KMS-11 (cell line): ENCODE measurements at regions not wholly inside any gene's neighbourhood (a gene's known extent, or its start where the extent isn't known, plus 50 kb on each side); places are given as distances from the start of the nearest gene placed in this dataset.

Experiments used
- H2AFZ ChIP-seq: fragments of 200-600 bp; sonication (generic); 2 replicates; pipeline ENCODE4 v1.6.1; 2016; ENCODE audit warnings: antibody characterized with exemption, mixed run types, low read depth
- H3K27ac ChIP-seq: fragments of 200-600 bp; sonication (generic); 2 replicates; pipeline ENCODE4 v1.6.1; 2016; ENCODE audit warnings: mild to moderate bottlenecking, mixed run types
- H3K27me3 ChIP-seq: fragments of 200-600 bp; sonication (generic); 2 replicates; pipeline ENCODE4 v1.6.1; 2017; ENCODE audit warnings: mild to moderate bottlenecking, low read depth, mixed run types, moderate library complexity; ENCODE audit not compliant: insufficient read depth
- H3K36me3 ChIP-seq: fragments of 200-600 bp; sonication (generic); 2 replicates; pipeline ENCODE4 v1.6.1; 2017; ENCODE audit warnings: mild to moderate bottlenecking, mixed run types; ENCODE audit not compliant: insufficient read depth
- H3K4me1 ChIP-seq: fragments of 200-600 bp; sonication (generic); 2 replicates; pipeline ENCODE4 v1.6.1; 2016; ENCODE audit warnings: mild to moderate bottlenecking, low read depth, mixed run types; ENCODE audit not compliant: poor library complexity, severe bottlenecking
- H3K4me2 ChIP-seq: fragments of 200-600 bp; sonication (generic); 2 replicates; pipeline ENCODE4 v1.7.0; 2016; ENCODE audit warnings: mild to moderate bottlenecking, mixed run types
- H3K4me3 ChIP-seq: fragments of 200-600 bp; sonication (generic); IDR thresholded peaks from 2 replicates; pipeline ENCODE4 v1.6.1; 2017; ENCODE audit warnings: low read depth, low read length, mixed read lengths; ENCODE audit not compliant: insufficient read depth
- H3K79me2 ChIP-seq: fragments of 200-600 bp; sonication (generic); 2 replicates; pipeline ENCODE4 v1.6.1; 2016; ENCODE audit warnings: low read depth, mixed run types; ENCODE audit not compliant: insufficient read depth
- H3K9ac ChIP-seq: fragments of 200-600 bp; sonication (generic); 2 replicates; pipeline ENCODE4 v1.6.1; 2016; ENCODE audit warnings: mild to moderate bottlenecking, mixed run types
- H4K20me1 ChIP-seq: fragments of 200-600 bp; sonication (generic); 2 replicates; pipeline ENCODE4 v1.6.1; 2016; ENCODE audit warnings: mild to moderate bottlenecking, mixed run types; ENCODE audit not compliant: insufficient read depth
- TF ChIP-seq, protein P1 (sequence below): fragments of 200-600 bp; sonication (generic); conservative IDR thresholded peaks from 2 replicates; pipeline ENCODE4 v1.6.1; 2017; ENCODE audit warnings: low read depth, mild to moderate bottlenecking, antibody characterized with exemption, low read length, moderate library complexity, mixed read lengths

DNA sequence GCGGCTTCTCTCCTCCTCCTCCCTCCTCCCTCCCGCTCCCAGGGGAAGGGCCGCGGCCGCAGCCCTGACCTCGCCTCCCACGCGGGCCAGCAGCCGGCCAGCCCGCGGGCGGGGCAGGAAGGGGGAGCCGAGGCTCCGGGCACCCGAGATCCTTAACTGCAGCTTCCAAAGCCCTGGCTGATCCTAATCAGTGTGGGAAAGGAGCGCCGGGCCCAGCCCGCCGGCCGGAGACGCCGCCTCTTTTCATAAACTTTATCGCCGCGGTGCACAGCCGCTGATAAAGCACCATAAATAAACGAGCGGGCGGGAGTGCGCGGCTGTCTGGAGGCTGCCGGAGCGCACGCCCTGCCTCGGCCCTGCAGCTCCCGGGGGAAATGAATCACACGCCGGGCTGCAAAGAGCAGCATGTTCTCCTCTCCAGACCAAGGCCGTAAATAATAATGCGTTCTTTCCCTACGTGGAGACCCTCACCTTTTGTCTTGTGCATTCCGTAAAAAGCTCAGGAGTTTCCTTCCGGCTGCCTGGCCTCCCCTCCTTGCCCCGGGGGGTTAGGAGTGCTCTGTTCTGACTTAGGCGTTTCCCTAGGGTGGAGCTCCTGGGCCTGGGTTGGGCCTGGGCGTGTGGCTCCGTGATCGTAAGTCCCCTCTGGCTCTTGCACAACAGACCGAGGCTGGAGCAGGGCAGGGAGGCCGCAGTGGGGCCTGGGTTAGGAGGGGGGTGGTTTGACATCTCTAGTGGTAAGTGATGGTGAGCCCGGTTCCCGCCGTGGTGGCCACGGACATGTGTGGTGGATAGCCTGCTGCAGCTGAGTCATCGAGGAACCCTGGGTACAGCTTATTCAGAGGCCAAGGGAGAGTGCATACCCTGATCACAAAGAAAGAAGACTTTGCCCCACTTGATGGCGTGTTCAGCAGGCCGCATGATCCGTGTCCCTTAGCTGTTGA lies 132.6 kb upstream of the HES1 start:
- H3K27me3 ChIP-seq, result no peaks in the 10 kb centered on the region
- no peak overlapping the region for H3K9ac ChIP-seq
- H3K27ac ChIP-seq, result no peak overlapping the region
- H3K4me1 ChIP-seq, result no peaks in the 10 kb centered on the region
- no peak overlapping the region for H3K4me3 ChIP-seq
- H3K36me3 ChIP-seq, result no peaks in the 10 kb centered on the region
- TF ChIP-seq, protein P1, sequence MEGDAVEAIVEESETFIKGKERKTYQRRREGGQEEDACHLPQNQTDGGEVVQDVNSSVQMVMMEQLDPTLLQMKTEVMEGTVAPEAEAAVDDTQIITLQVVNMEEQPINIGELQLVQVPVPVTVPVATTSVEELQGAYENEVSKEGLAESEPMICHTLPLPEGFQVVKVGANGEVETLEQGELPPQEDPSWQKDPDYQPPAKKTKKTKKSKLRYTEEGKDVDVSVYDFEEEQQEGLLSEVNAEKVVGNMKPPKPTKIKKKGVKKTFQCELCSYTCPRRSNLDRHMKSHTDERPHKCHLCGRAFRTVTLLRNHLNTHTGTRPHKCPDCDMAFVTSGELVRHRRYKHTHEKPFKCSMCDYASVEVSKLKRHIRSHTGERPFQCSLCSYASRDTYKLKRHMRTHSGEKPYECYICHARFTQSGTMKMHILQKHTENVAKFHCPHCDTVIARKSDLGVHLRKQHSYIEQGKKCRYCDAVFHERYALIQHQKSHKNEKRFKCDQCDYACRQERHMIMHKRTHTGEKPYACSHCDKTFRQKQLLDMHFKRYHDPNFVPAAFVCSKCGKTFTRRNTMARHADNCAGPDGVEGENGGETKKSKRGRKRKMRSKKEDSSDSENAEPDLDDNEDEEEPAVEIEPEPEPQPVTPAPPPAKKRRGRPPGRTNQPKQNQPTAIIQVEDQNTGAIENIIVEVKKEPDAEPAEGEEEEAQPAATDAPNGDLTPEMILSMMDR, result no peak
- H4K20me1 ChIP-seq, result no peaks in the 10 kb centered on the region
- H3K4me2 ChIP-seq, result no peak overlapping the region
- H3K79me2 ChIP-seq, result no peaks in the 10 kb centered on the region
- no peak overlapping the region for H2AFZ ChIP-seq

DNA sequence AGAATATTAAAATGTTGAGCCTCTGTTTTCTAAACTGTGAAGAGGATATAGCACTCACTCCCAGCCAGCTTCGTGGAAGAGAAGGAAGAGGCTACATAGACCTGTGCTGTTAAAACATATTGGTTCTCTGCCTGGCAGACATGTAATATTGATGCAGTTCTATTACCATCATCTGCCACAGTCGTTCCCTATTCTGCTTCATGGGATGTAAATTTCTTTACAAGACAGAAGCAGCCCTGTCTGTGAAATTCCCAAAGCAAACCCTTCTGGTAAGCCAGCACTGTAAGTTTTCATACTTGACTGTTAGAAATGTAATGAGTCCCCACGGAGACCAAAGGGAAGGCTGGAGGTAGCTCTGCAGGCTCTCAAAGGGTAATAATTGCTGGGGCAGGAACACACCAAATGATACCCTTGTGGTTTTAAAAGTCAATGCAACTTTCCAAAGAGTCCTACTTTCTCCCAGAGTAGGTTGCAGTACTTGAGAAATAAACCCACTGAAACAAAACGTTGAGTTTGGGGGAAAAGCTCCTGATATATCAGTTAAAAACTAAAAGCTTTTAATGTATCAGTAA lies 129.9 kb upstream of the HES1 start:
- no peaks in the 10 kb centered on the region for H3K27me3 ChIP-seq
- no peaks in the 10 kb centered on the region for H3K4me1 ChIP-seq
- H3K4me3 ChIP-seq, result no peak overlapping the region
- no peaks in the 10 kb centered on the region for H3K36me3 ChIP-seq
- H3K4me2 ChIP-seq, result no peak overlapping the region
- H3K27ac ChIP-seq, result no peak overlapping the region
- no peaks in the 10 kb centered on the region for H3K79me2 ChIP-seq
- TF ChIP-seq, protein P1, result no peak
- H4K20me1 ChIP-seq, result no peaks in the 10 kb centered on the region
- H2AFZ ChIP-seq, result no peak overlapping the region
- no peak overlapping the region for H3K9ac ChIP-seq

DNA sequence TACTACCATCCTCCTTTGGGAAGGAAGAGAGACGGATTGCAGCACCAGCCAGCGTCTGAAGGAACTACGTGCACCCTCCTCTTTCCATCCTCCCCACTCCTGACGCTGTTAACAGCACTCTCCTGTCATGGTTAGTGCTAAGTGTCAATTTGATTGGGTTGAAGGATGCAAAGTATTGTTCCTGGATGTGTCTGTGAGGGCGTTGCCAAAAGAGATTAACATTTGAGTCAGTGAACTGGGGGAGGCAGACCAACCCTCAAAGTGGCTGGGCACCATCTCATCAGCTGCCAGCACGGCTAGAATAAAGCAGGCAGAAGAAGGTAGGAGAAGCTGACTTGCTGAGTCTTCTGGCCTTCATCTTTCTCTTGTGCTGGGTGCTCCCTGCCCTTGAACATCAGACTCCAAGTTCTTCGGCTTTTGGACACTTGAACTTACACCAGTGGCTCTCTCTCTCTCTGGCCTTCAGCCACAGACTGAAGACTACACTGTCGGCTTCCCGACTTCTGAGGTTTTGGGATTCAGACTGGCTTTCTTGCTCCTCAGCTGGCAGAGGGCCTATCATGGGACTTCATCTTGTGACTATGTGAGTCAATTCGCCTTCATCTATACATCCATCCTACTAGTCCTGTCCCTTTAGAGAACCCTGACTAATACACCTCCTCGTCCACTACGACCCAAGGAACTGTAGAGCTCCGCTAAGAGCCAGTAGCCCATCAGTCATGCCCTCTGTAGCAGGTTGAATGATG lies 128.2 kb upstream of the HES1 start:
- no peak overlapping the region for H3K4me3 ChIP-seq
- TF ChIP-seq, protein P1, result no peak
- no peaks in the 10 kb centered on the region for H3K36me3 ChIP-seq
- no peak overlapping the region for H3K4me2 ChIP-seq
- H4K20me1 ChIP-seq, result no peaks in the 10 kb centered on the region
- no peaks in the 10 kb centered on the region for H3K4me1 ChIP-seq
- H3K27ac ChIP-seq, result no peak overlapping the region
- H2AFZ ChIP-seq, result no peak overlapping the region
- H3K79me2 ChIP-seq, result no peaks in the 10 kb centered on the region
- no peak overlapping the region for H3K9ac ChIP-seq
- H3K27me3 ChIP-seq, result no peaks in the 10 kb centered on the region

DNA sequence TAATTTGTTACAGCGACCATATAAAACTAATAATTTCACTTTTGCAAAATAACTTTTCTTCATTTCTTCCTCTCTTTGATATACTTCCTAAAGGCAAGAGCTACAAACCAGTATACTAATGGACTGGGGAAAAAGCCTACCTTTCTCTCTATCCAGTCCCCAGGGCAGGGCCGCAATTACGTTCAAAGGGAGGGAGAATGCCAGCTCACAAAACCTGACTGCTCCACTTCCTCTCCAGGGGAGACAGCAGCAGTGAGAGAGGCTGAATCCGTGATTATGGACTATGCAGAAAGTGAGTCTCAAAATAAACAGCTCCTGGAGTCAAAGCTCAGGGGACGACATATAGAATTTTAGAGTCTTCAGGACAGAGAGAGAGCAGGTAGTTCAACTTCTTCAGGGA lies 126.9 kb upstream of the HES1 start:
- Histone ChIP-seq H3K4me1 (no peaks in the 10 kb centered on the region), H4K20me1 (no peaks in the 10 kb centered on the region), H3K79me2 (no peaks in the 10 kb centered on the region), H3K27me3 (no peaks in the 10 kb centered on the region), H2AFZ (no peak overlapping the region), H3K27ac (no peak overlapping the region), H3K9ac (no peak overlapping the region), H3K4me3 (no peak overlapping the region), H3K36me3 (no peaks in the 10 kb centered on the region), H3K4me2 (no peak overlapping the region)
- TF ChIP-seq, protein P1, result no peak
